Upper lobe of left lung (tissue), 4 donors: ENCODE measurements at regions not wholly inside any gene's neighbourhood (a gene's known extent, or its start where the extent isn't known, plus 50 kb on each side); places are given as distances from the start of the nearest gene placed in this dataset.

Source experiments
- EP300 ChIP-seq, 4 donors: sonication (generic); formaldehyde crosslinking; IDR thresholded peaks; one replicate each; pipeline ENCODE4 v1.5.1; 2017; ENCODE audit warnings: antibody characterized with exemption in 4 of 4, control low read depth in 2 of 4
- POLR2A ChIP-seq, 4 donors: fragments of 450-650 bp; IDR thresholded peaks; one replicate each; pipeline ENCODE4 v1.5.1; 2016 to 2017; ENCODE audit warnings: antibody characterized with exemption in 4 of 4, mild to moderate bottlenecking in 2 of 4
- POLR2AphosphoS5 ChIP-seq, 2 donors: sonication (generic); formaldehyde crosslinking; IDR thresholded peaks; one replicate each; pipeline ENCODE4 v1.5.1; 2017; ENCODE audit warnings: antibody characterized with exemption in 2 of 2
- TF ChIP-seq, protein P1 (sequence below), 6 experiments: fragments of 450-650 bp in 4 of 6; fragments of 200-600 bp in 2 of 6; sonication (generic) in 2 of 6; IDR thresholded peaks; one replicate each; pipeline ENCODE4 v1.5.1; 2016 to 2019; ENCODE audit warnings: antibody characterized with exemption in 6 of 6

GRCh38 chr3:145936971-145937370, 224.0 kb downstream of the PLOD2 start:
- TF ChIP-seq POLR2A (IDR thresholded peaks at IDR 0.05) (no peak), EP300 (IDR thresholded peaks at IDR 0.05) (no peak), POLR2AphosphoS5 (IDR thresholded peaks at IDR 0.05) (no peak)
- TF ChIP-seq, protein P1, sequence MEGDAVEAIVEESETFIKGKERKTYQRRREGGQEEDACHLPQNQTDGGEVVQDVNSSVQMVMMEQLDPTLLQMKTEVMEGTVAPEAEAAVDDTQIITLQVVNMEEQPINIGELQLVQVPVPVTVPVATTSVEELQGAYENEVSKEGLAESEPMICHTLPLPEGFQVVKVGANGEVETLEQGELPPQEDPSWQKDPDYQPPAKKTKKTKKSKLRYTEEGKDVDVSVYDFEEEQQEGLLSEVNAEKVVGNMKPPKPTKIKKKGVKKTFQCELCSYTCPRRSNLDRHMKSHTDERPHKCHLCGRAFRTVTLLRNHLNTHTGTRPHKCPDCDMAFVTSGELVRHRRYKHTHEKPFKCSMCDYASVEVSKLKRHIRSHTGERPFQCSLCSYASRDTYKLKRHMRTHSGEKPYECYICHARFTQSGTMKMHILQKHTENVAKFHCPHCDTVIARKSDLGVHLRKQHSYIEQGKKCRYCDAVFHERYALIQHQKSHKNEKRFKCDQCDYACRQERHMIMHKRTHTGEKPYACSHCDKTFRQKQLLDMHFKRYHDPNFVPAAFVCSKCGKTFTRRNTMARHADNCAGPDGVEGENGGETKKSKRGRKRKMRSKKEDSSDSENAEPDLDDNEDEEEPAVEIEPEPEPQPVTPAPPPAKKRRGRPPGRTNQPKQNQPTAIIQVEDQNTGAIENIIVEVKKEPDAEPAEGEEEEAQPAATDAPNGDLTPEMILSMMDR (IDR thresholded peaks at IDR 0.05), result no peak
